ENCODE measurements at regions not wholly inside any gene's neighbourhood (a gene's known extent, or its start where the extent isn't known, plus 50 kb on each side); places are given as distances from the start of the nearest gene placed in this dataset.

GRCh38 chr11:100618914-100619313 is 68.2 kb upstream of the ARHGAP42 start:
- no peak for TF ChIP-seq CTCF (IDR thresholded peaks at IDR 0.05; ENCODE audit: insufficient read depth, low read depth, low read length)
- no peak for DNase-seq (ENCODE audit: low read depth)
- H3K4me3 ChIP-seq (ENCODE audit: low read depth, low read length): no peak overlapping the region

GRCh38 chr11:100619484-100619883 is 67.6 kb upstream of the ARHGAP42 start:
- no peak for DNase-seq (ENCODE audit: low read depth)
- no peak overlapping the region for H3K4me3 ChIP-seq (ENCODE audit: low read depth, low read length)
- no peak for TF ChIP-seq CTCF (IDR thresholded peaks at IDR 0.05; ENCODE audit: insufficient read depth, low read depth, low read length)

GRCh38 chr11:100622404-100622803 is 64.7 kb upstream of the ARHGAP42 start:
- DNase-seq (ENCODE audit: low read depth): no peak
- no peak overlapping the region for H3K4me3 ChIP-seq (ENCODE audit: low read depth, low read length)
- no peak for TF ChIP-seq CTCF (IDR thresholded peaks at IDR 0.05; ENCODE audit: insufficient read depth, low read depth, low read length)

GRCh38 chr11:100624346-100624745 is 62.7 kb upstream of the ARHGAP42 start:
- H3K4me3 ChIP-seq (ENCODE audit: low read depth, low read length): no peak overlapping the region
- TF ChIP-seq CTCF (IDR thresholded peaks at IDR 0.05; ENCODE audit: insufficient read depth, low read depth, low read length): no peak
- no peak for DNase-seq (ENCODE audit: low read depth)

GRCh38 chr11:100625041-100625440 is 62.0 kb upstream of the ARHGAP42 start:
- TF ChIP-seq CTCF (IDR thresholded peaks at IDR 0.05; ENCODE audit: insufficient read depth, low read depth, low read length): no peak
- no peak for DNase-seq (ENCODE audit: low read depth)
- no peak overlapping the region for H3K4me3 ChIP-seq (ENCODE audit: low read depth, low read length)

GRCh38 chr11:100629671-100630070 is 57.4 kb upstream of the ARHGAP42 start:
- peak; percentile 16 for TF ChIP-seq CTCF (IDR thresholded peaks at IDR 0.05; ENCODE audit: insufficient read depth, low read depth, low read length)
- H3K4me3 ChIP-seq (ENCODE audit: low read depth, low read length): no peak overlapping the region
- DNase-seq (ENCODE audit: low read depth): peak; percentile 23

- no peak overlapping the region for H3K4me3 ChIP-seq (ENCODE audit: low read depth, low read length)
- peak; percentile 52 for DNase-seq (ENCODE audit: low read depth)
- TF ChIP-seq CTCF (IDR thresholded peaks at IDR 0.05; ENCODE audit: insufficient read depth, low read depth, low read length): no peak
Measured at GRCh38 chr11:100630898-100631297, 56.2 kb upstream of the ARHGAP42 start.

Data from fibroblast of villous mesenchyme (primary cell).